K562 (cell line): ENCODE measurements at regions not wholly inside any gene's neighbourhood (a gene's known extent, or its start where the extent isn't known, plus 50 kb on each side); places are given as distances from the start of the nearest gene placed in this dataset.

ENCODE experiments used
- ATAC-seq: fragments of 200-7000 bp; cut with Tn5 transposase; 3 replicates; pipeline ENCODE4 v1.9.1; 2020; ENCODE audit warnings: moderate library complexity
- BruUV-seq: library from RNA; stranded (reverse); fragments of 400-500 nt; replicated peaks from 2 replicates; lab custom pipeline; 2021; lab: Mats Ljungman, UMichigan
- CTCF ChIA-PET: fragments of 300-600 bp; formaldehyde crosslinking; extraction: SDS; loops from one replicate; lab custom pipeline; 2021; ENCODE audit warnings: low intra/inter-chr PET ratio; lab: Yijun Ruan, JAX
- POLR2A ChIA-PET: fragments of 300-600, 350-650 bp; sonication (Branson Sonifier 250); formaldehyde crosslinking; extraction: SDS; loops from one replicate; lab custom pipeline; 2021; ENCODE audit warnings: antibody characterized with exemption, inconsistent platforms; lab: Yijun Ruan, JAX
- DNase-seq, 4 experiments: peaks; one replicate each; pipeline versions ENCODE4 v3.0.0 to v3.0.0-alpha.2; 2011 to 2018; ENCODE audit warnings: low spot score in 3 of 4, mixed read lengths in 3 of 4; ENCODE audit errors: extremely low read depth in 1 of 4
- FAIRE-seq: peaks from 2 replicates; lab custom pipeline; 2011; peaks lifted over from hg19 to GRCh38; lab: Jason Lieb, UNC
- H2AFZ ChIP-seq: 2 replicates; pipeline ENCODE4 v1.6.0; 2011; ENCODE audit warnings: low read depth, low read length, control low read depth, inconsistent platforms
- H3K27ac ChIP-seq: fragments of 200-600 bp; 3 replicates; pipeline ENCODE4 v1.8.0; 2011; ENCODE audit warnings: low read depth, mild to moderate bottlenecking, control low read depth, inconsistent platforms, low read length, moderate library complexity, mixed read lengths; ENCODE audit errors: extremely low read depth
- H3K27me3 ChIP-seq, 2 experiments: fragments of 300-600 bp in 1 of 2; 2 replicates in 1 of 2; 3 replicates in 1 of 2; pipeline versions ENCODE4 v1.6.0 to v1.8.0; 2011; ENCODE audit warnings: inconsistent platforms in 2 of 2, low read length in 2 of 2, mild to moderate bottlenecking in 1 of 2, mixed read lengths in 1 of 2, moderate library complexity in 1 of 2; ENCODE audit not compliant: control insufficient read depth in 2 of 2, insufficient read depth in 2 of 2
- H3K36me3 ChIP-seq: fragments of 300-600 bp; 3 replicates; pipeline ENCODE4 v1.8.0; 2011; ENCODE audit warnings: mild to moderate bottlenecking, low read length, inconsistent platforms; ENCODE audit not compliant: control insufficient read depth, insufficient read depth
- H3K4me1 ChIP-seq, 2 experiments: fragments of 200-600 bp in 1 of 2; replicated peaks in 1 of 2; 2 replicates in 1 of 2; 3 replicates in 1 of 2; pipeline versions ENCODE4 v1.5.1 to v1.8.0; 2011; ENCODE audit warnings: inconsistent platforms in 2 of 2, low read length in 2 of 2, mild to moderate bottlenecking in 1 of 2, mixed read lengths in 1 of 2, moderate library complexity in 1 of 2; ENCODE audit not compliant: control insufficient read depth in 2 of 2, insufficient read depth in 2 of 2
- H3K4me2 ChIP-seq: 2 replicates; pipeline ENCODE4 v1.6.1; 2011; ENCODE audit warnings: low read length, control low read depth, inconsistent platforms, mixed read lengths; ENCODE audit not compliant: insufficient read depth
- H3K4me3 ChIP-seq: fragments of 200-600 bp; sonication (generic), shearing (Covaris generic); 2 replicates; pipeline ENCODE4 v1.5.1; 2016; ENCODE audit warnings: control low read depth, inconsistent platforms
- H3K79me2 ChIP-seq: fragments of 200-600 bp; 3 replicates; pipeline ENCODE4 v1.8.0; 2011; ENCODE audit warnings: low read length, inconsistent platforms; ENCODE audit not compliant: control insufficient read depth, insufficient read depth
- H3K9ac ChIP-seq, 2 experiments: 2 replicates each; pipeline versions ENCODE4 v1.6.0 to v1.6.1; 2011; ENCODE audit warnings: low read depth in 2 of 2, low read length in 2 of 2, control low read depth in 1 of 2, inconsistent platforms in 1 of 2, mild to moderate bottlenecking in 1 of 2, mixed read lengths in 1 of 2; ENCODE audit not compliant: insufficient read depth in 1 of 2
- H3K9me1 ChIP-seq: one replicate; pipeline ENCODE4 v1.6.0; 2011; ENCODE audit warnings: inconsistent platforms, mild to moderate bottlenecking, low read length, moderate library complexity; ENCODE audit not compliant: control insufficient read depth, insufficient read depth
- H3K9me3 ChIP-seq: replicated peaks from 2 replicates; pipeline ENCODE4 v1.5.1; 2011; ENCODE audit warnings: low read depth, low read length, inconsistent platforms; ENCODE audit not compliant: control insufficient read depth, insufficient read depth
- H4K20me1 ChIP-seq: replicated peaks from 2 replicates; pipeline ENCODE4 v1.6.1; 2011; ENCODE audit warnings: low read length, inconsistent platforms, mixed read lengths; ENCODE audit not compliant: control insufficient read depth, insufficient read depth
- ARID3A ChIP-seq: IDR thresholded peaks from 2 replicates; pipeline ENCODE4 v1.6.1; 2012; ENCODE audit warnings: low read depth, low read length, improper control_type of control experiment, borderline replicate concordance
- CREB1 ChIP-seq, 2 experiments: sonication (generic) in 1 of 2; formaldehyde crosslinking in 1 of 2; IDR thresholded peaks; 2 replicates each; pipeline versions ENCODE4 v1.6.1 to v1.8.0; 2012 to 2022; ENCODE audit warnings: inconsistent platforms in 1 of 2, mild to moderate bottlenecking in 1 of 2, missing genetic modification reagents in 1 of 2, moderate library complexity in 1 of 2
- EP400 ChIP-seq: fragments of 450-650 bp; IDR thresholded peaks from 2 replicates; pipeline ENCODE4 v1.6.1; 2017; ENCODE audit warnings: antibody characterized with exemption, mild to moderate bottlenecking, moderate library complexity
- ERF ChIP-seq: fragments of 450-650 bp; formaldehyde crosslinking; IDR thresholded peaks from 2 replicates; pipeline ENCODE4 v1.4.0; 2020; ENCODE audit warnings: mild to moderate bottlenecking, mixed read lengths
- FIP1L1 ChIP-seq: fragments of 200-400 bp; formaldehyde crosslinking; IDR thresholded peaks from 2 replicates; pipeline ENCODE4 v1.6.1; 2018; ENCODE audit warnings: mild to moderate bottlenecking, low read depth, low read length; ENCODE audit not compliant: poor library complexity, severe bottlenecking
- GATA2 ChIP-seq: sonication (generic); formaldehyde crosslinking; IDR thresholded peaks from 2 replicates; pipeline ENCODE4 v1.4.0; 2020; ENCODE audit warnings: mild to moderate bottlenecking, missing genetic modification reagents
- NFE2L1 ChIP-seq: fragments of 450-650 bp; IDR thresholded peaks from 2 replicates; pipeline ENCODE4 v1.6.1; 2016; ENCODE audit warnings: missing genetic modification characterization, low read depth, mild to moderate bottlenecking, missing compliant biosample characterization, moderate library complexity, borderline replicate concordance
- ZKSCAN1 ChIP-seq: fragments of 150-350 bp; IDR thresholded peaks from 2 replicates; pipeline ENCODE4 v1.6.1; 2016; ENCODE audit warnings: low read depth, low read length
- ZNF197 ChIP-seq: fragments of 200-800 bp; sonication (Bioruptor generic); IDR thresholded peaks from 2 replicates; pipeline ENCODE4 v1.6.1; 2016; ENCODE audit warnings: low read depth, missing genetic modification characterization, missing compliant biosample characterization
- whole genome bisulfite sequencing: fragments of 100-300 bp; shearing (Covaris generic); methylation state at CpG from one replicate; pipeline ENCODE4 v1.1.6; 2016; ENCODE audit warnings: low coverage, mixed read lengths; ENCODE audit not compliant: insufficient coverage; ENCODE audit errors: missing lambda C conversion rate; 5-methylcytosine and 5-hydroxymethylcytosine counted together
- in situ Hi-C: fragments of 300-500 bp; cut with MboI; formaldehyde crosslinking; loops from 4 replicates; pipeline ENCODE4 v1.15.0; 2018; ENCODE audit warnings: inconsistent platforms, mixed read lengths
- intact Hi-C: fragments of 100-400 bp; cut with micrococcal nuclease; formaldehyde crosslinking; loops from 2 replicates; pipeline ENCODE4 v1.14.2; 2022
- TF ChIP-seq, protein P1 (sequence below), 2 experiments: IDR thresholded peaks; 2 replicates each; pipeline ENCODE4 v1.6.1; 2012; ENCODE audit warnings: improper control_type of control experiment in 2 of 2, low read depth in 2 of 2, low read length in 2 of 2, borderline replicate concordance in 1 of 2

DNA sequence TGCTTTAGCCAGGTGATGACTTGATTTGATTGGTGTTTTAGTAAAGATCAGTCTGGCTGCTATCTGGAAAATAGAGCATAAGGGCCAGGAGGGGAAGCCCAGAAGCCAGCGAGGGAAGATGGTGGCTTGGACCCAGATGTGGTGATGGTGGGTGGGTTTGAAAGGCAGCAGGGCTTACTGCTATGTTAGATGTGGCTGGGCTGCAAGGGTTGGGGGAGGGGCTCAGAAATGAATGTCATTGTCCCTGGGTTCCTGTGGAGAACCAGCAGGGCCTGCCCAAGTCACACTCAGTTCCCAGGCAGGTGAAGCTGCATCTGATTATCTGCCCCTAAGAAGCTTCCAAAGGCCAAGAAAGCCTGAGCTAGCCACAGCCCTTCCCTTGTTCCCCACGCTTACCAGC lies 71.7 kb upstream of the BRD7 start:
- FAIRE-seq (no peak), DNase-seq (no peak)
- Histone ChIP-seq H3K9me3 (no peaks in the 10 kb centered on the region; the same call in 1 of the 2 replicates), H3K9me1 (no peaks in the 10 kb centered on the region), H4K20me1 (no peaks in the 10 kb centered on the region), H3K9ac (no peak overlapping the region)
- no peak for TF ChIP-seq ZKSCAN1
- no peak for TF ChIP-seq ZNF197 (CRISPR knock-in tag)
- TF ChIP-seq, all 486 proteins: peak for 0
- Histone ChIP-seq H3K36me3 (no peaks in the 10 kb centered on the region), H3K4me2 (no peak overlapping the region), H3K27ac (no peak overlapping the region), H3K27me3 (peaks cover 2 to 10% of the 10 kb centered on the region in 2 experiments; a peak in 2 of 5 replicates), H2AFZ (no peak overlapping the region), H3K4me1 (no peaks in the 10 kb centered on the region), H3K4me3 (no peak overlapping the region), H3K79me2 (no peaks in the 10 kb centered on the region)
- CTCF ChIA-PET: no interaction called here
- no peak for ATAC-seq
- no TSS peak for BruUV-seq
- POLR2A ChIA-PET: no interaction called here
- 0% methylated on average over 2 of the region's 2 CpGs for WGBS
- in situ Hi-C loops: no loop called here
- intact Hi-C loops: no loop called here

GRCh38 chr16:50437769-50438437 lies 69.1 kb upstream of the BRD7 start:
- no peak for ATAC-seq
- no peak overlapping the region for H2AFZ ChIP-seq
- no peaks in the 10 kb centered on the region for H3K36me3 ChIP-seq
- BruUV-seq: no TSS peak
- H3K9me1 ChIP-seq: no peaks in the 10 kb centered on the region
- no peaks in the 10 kb centered on the region; the same call in 1 of the 2 replicates for H3K9me3 ChIP-seq
- no peak overlapping the region for H3K27ac ChIP-seq
- no peak for FAIRE-seq
- WGBS: under 1% methylated on average over 13 of the region's 13 CpGs
- no peak overlapping the region for H3K9ac ChIP-seq
- H3K4me1 ChIP-seq: no peaks in the 10 kb centered on the region
- H3K79me2 ChIP-seq: no peaks in the 10 kb centered on the region
- H3K4me2 ChIP-seq: no peak overlapping the region
- CTCF ChIA-PET: no interaction called here
- intact Hi-C loops (no loop called here), in situ Hi-C loops (no loop called here)
- no peaks in the 10 kb centered on the region for H4K20me1 ChIP-seq
- POLR2A ChIA-PET: no interaction called here
- DNase-seq: peak in 1 of 4 experiments; percentile 1
- peaks cover 0 to 7% of the 10 kb centered on the region in 2 experiments; a peak in 1 of 5 replicates for H3K27me3 ChIP-seq
- no peak overlapping the region for H3K4me3 ChIP-seq
- TF ChIP-seq NFE2L1 (tag) (no peak), EP400 (no peak), ERF (no peak), FIP1L1 (no peak), ARID3A (no peak), CREB1 (IDR thresholded peaks at IDR 0.05) (no peak), CREB1 (CRISPR knock-in tag; IDR thresholded peaks at IDR 0.05) (no peak), GATA2 (CRISPR knock-in tag) (no peak)
- TF ChIP-seq, protein P1, sequence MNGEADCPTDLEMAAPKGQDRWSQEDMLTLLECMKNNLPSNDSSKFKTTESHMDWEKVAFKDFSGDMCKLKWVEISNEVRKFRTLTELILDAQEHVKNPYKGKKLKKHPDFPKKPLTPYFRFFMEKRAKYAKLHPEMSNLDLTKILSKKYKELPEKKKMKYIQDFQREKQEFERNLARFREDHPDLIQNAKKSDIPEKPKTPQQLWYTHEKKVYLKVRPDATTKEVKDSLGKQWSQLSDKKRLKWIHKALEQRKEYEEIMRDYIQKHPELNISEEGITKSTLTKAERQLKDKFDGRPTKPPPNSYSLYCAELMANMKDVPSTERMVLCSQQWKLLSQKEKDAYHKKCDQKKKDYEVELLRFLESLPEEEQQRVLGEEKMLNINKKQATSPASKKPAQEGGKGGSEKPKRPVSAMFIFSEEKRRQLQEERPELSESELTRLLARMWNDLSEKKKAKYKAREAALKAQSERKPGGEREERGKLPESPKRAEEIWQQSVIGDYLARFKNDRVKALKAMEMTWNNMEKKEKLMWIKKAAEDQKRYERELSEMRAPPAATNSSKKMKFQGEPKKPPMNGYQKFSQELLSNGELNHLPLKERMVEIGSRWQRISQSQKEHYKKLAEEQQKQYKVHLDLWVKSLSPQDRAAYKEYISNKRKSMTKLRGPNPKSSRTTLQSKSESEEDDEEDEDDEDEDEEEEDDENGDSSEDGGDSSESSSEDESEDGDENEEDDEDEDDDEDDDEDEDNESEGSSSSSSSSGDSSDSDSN (IDR thresholded peaks at IDR 0.05; ENCODE audit: borderline replicate concordance in 1 of 2, low read depth in 2 of 2, low read length in 2 of 2): no peak
